H1 (cell line): ENCODE measurements at regions not wholly inside any gene's neighbourhood (a gene's known extent, or its start where the extent isn't known, plus 50 kb on each side); places are given as distances from the start of the nearest gene placed in this dataset.

Source experiments
- CTCF ChIA-PET: fragments of 300-600 bp; sonication (Branson Sonifier 250); formaldehyde crosslinking; loops from one replicate; lab custom pipeline; 2021; ENCODE audit not compliant: partially characterized antibody; lab: Charles Lee
- POLR2A ChIA-PET: fragments of 300-600 bp; sonication (Branson Sonifier 250); formaldehyde crosslinking; loops from one replicate; lab custom pipeline; 2021; ENCODE audit warnings: inconsistent platforms; ENCODE audit not compliant: partially characterized antibody; lab: Charles Lee
- DNase-seq, 2 experiments: peaks; one replicate each; pipeline versions ENCODE4 v3.0.0 to v3.0.0-alpha.2; 2010 to 2022; ENCODE audit warnings: low spot score in 2 of 2, low read depth in 1 of 2, mixed read lengths in 1 of 2
- FAIRE-seq: peaks from 2 replicates; lab custom pipeline; 2011; peaks lifted over from hg19 to GRCh38; lab: Jason Lieb, UNC
- H2AFZ ChIP-seq: 2 replicates; pipeline ENCODE4 v1.8.1; 2012; ENCODE audit warnings: low read length, inconsistent platforms
- H2AK5ac ChIP-seq: 2 replicates; pipeline ENCODE4 v1.6.1; 2013; ENCODE audit warnings: low read depth, low read length
- H2BK120ac ChIP-seq: replicated peaks from 2 replicates; pipeline ENCODE3; 2013; ENCODE audit warnings: low read depth, low read length, inconsistent platforms
- H2BK12ac ChIP-seq: 2 replicates; pipeline ENCODE4 v1.6.1; 2013; ENCODE audit warnings: low read depth, low read length
- H2BK15ac ChIP-seq: 2 replicates; pipeline ENCODE4 v1.6.1; 2013; ENCODE audit warnings: low read length
- H2BK20ac ChIP-seq: 2 replicates; pipeline ENCODE4 v1.6.1; 2013; ENCODE audit warnings: low read length
- H2BK5ac ChIP-seq: 2 replicates; pipeline ENCODE4 v1.6.1; 2013; ENCODE audit warnings: low read depth, low read length
- H3K14ac ChIP-seq: 2 replicates; pipeline ENCODE4 v1.6.1; 2013; ENCODE audit warnings: inconsistent platforms; ENCODE audit not compliant: insufficient read length
- H3K18ac ChIP-seq: 2 replicates; pipeline ENCODE4 v1.6.1; 2013; ENCODE audit warnings: low read length; ENCODE audit errors: extremely low read depth
- H3K23ac ChIP-seq: 2 replicates; pipeline ENCODE4 v1.6.1; 2013; ENCODE audit warnings: inconsistent platforms; ENCODE audit not compliant: insufficient read length
- H3K23me2 ChIP-seq: 2 replicates; pipeline ENCODE4 v1.6.1; 2013; ENCODE audit warnings: low read depth, low read length
- H3K27ac ChIP-seq: 2 replicates; pipeline ENCODE4 v1.6.1; 2011; ENCODE audit warnings: low read depth, low read length, inconsistent platforms
- H3K27me3 ChIP-seq, 4 experiments: replicated peaks in 1 of 4; 1 replicate in 1 of 4; 2 replicates in 3 of 4; pipeline versions ENCODE4 v1.6.1 to v1.8.1; 2011 to 2013; ENCODE audit warnings: low read length in 3 of 4, mild to moderate bottlenecking in 3 of 4, inconsistent platforms in 2 of 4, mixed read lengths in 2 of 4, moderate library complexity in 1 of 4; ENCODE audit not compliant: control insufficient read depth in 3 of 4, insufficient read depth in 3 of 4; ENCODE audit errors: extremely low read depth in 1 of 4
- H3K36me3 ChIP-seq, 4 experiments: 2 replicates each; pipeline versions ENCODE4 v1.6.1 to v1.8.1; 2011 to 2013; ENCODE audit warnings: mild to moderate bottlenecking in 4 of 4, low read length in 3 of 4, moderate library complexity in 2 of 4, control low read depth in 1 of 4, inconsistent platforms in 1 of 4; ENCODE audit not compliant: insufficient read depth in 4 of 4, control insufficient read depth in 2 of 4
- H3K4ac ChIP-seq: replicated peaks from 2 replicates; pipeline ENCODE3; 2013; ENCODE audit warnings: low read length, low read depth, mixed read lengths, inconsistent platforms; ENCODE audit not compliant: insufficient read length
- H3K4me1 ChIP-seq, 4 experiments: replicated peaks in 1 of 4; 1 replicate in 1 of 4; 2 replicates in 3 of 4; pipeline versions ENCODE4 v1.6.1 to v1.8.1; 2011 to 2013; ENCODE audit warnings: low read length in 3 of 4, inconsistent platforms in 2 of 4, mixed read lengths in 1 of 4; ENCODE audit not compliant: insufficient read depth in 4 of 4, control insufficient read depth in 3 of 4
- H3K4me2 ChIP-seq, 2 experiments: 2 replicates each; pipeline versions ENCODE4 v1.6.1 to v1.8.1; 2011 to 2013; ENCODE audit warnings: low read depth in 2 of 2, low read length in 2 of 2, control low read depth in 1 of 2, inconsistent platforms in 1 of 2, mild to moderate bottlenecking in 1 of 2; ENCODE audit not compliant: insufficient read depth in 1 of 2
- H3K4me3 ChIP-seq, 4 experiments: fragments of 200-600, 300-600 bp in 1 of 4; sonication (generic), shearing (Covaris generic), sonication (Bioruptor Twin) in 1 of 4; 2 replicates each; pipeline versions ENCODE4 v1.5.1 to v1.8.1; 2011 to 2016; ENCODE audit warnings: low read length in 4 of 4, low read depth in 3 of 4, control low read depth in 2 of 4, inconsistent platforms in 2 of 4, mild to moderate bottlenecking in 2 of 4, mixed read lengths in 1 of 4, moderate library complexity in 1 of 4; ENCODE audit not compliant: insufficient read depth in 2 of 4; ENCODE audit errors: extremely low read depth in 1 of 4
- H3K56ac ChIP-seq: replicated peaks from 2 replicates; pipeline ENCODE3; 2013; ENCODE audit warnings: low read depth, mild to moderate bottlenecking, mixed read lengths, low read length, inconsistent platforms; ENCODE audit not compliant: insufficient read length
- H3K79me1 ChIP-seq: 2 replicates; pipeline ENCODE4 v1.6.1; 2013; ENCODE audit warnings: low read depth, low read length, control low read depth
- H3K79me2 ChIP-seq, 2 experiments: 2 replicates each; pipeline versions ENCODE4 v1.6.1 to v1.8.1; 2012 to 2013; ENCODE audit warnings: low read length in 2 of 2, mild to moderate bottlenecking in 2 of 2, inconsistent platforms in 1 of 2; ENCODE audit not compliant: insufficient read depth in 2 of 2, control insufficient read depth in 1 of 2
- H3K9ac ChIP-seq, 4 experiments: replicated peaks in 1 of 4; 1 replicate in 1 of 4; 2 replicates in 3 of 4; pipeline versions ENCODE4 v1.6.1 to v1.8.1; 2011 to 2013; ENCODE audit warnings: low read depth in 3 of 4, low read length in 3 of 4, control low read depth in 2 of 4, mild to moderate bottlenecking in 2 of 4, moderate library complexity in 2 of 4, inconsistent platforms in 1 of 4; ENCODE audit errors: extremely low read depth in 1 of 4
- H3K9me3 ChIP-seq, 2 experiments: 2 replicates each; pipeline versions ENCODE4 v1.6.1 to v1.8.1; 2012 to 2013; ENCODE audit warnings: mild to moderate bottlenecking in 2 of 2, moderate library complexity in 2 of 2, control low read depth in 1 of 2, inconsistent platforms in 1 of 2, low read depth in 1 of 2, low read length in 1 of 2, mixed read lengths in 1 of 2; ENCODE audit not compliant: insufficient read depth in 2 of 2
- H4K20me1 ChIP-seq, 2 experiments: replicated peaks in 1 of 2; 2 replicates each; pipeline versions ENCODE3 to v1.8.1; 2011 to 2013; ENCODE audit warnings: inconsistent platforms in 2 of 2, low read length in 2 of 2, mild to moderate bottlenecking in 1 of 2; ENCODE audit not compliant: insufficient read depth in 2 of 2, control insufficient read depth in 1 of 2
- H4K5ac ChIP-seq: 2 replicates; pipeline ENCODE4 v1.6.1; 2013; ENCODE audit warnings: low read length, low read depth, mixed read lengths, inconsistent platforms; ENCODE audit not compliant: insufficient read length
- H4K8ac ChIP-seq: 2 replicates; pipeline ENCODE4 v1.8.0; 2013; ENCODE audit warnings: mild to moderate bottlenecking, moderate library complexity, low read length, inconsistent platforms; ENCODE audit not compliant: insufficient read depth; ENCODE audit errors: extremely low read depth
- H4K91ac ChIP-seq: replicated peaks from 2 replicates; pipeline ENCODE3; 2013; ENCODE audit warnings: low read length, mixed read lengths, inconsistent platforms; ENCODE audit not compliant: insufficient read length
- EZH2 ChIP-seq: fragments of 200-600 bp; sonication (generic); IDR thresholded peaks from 2 replicates; pipeline ENCODE4 v1.7.1; 2012; ENCODE audit warnings: low read depth, mild to moderate bottlenecking, moderate library complexity, low read length, inconsistent platforms; ENCODE audit not compliant: severe bottlenecking
- HDAC2 ChIP-seq, 2 experiments: fragments of 300-600 bp in 1 of 2; sonication (generic) in 1 of 2; IDR thresholded peaks; 2 replicates each; pipeline ENCODE4 v1.6.1; 2011 to 2012; ENCODE audit warnings: low read depth in 2 of 2, low read length in 2 of 2, mild to moderate bottlenecking in 2 of 2, moderate library complexity in 2 of 2, borderline replicate concordance in 1 of 2, inconsistent platforms in 1 of 2
- POLR2AphosphoS5 ChIP-seq: IDR thresholded peaks from 2 replicates; pipeline ENCODE4 v1.6.1; 2011; ENCODE audit warnings: low read depth, low read length
- RAD21 ChIP-seq, 2 experiments: IDR thresholded peaks in 1 of 2; conservative IDR thresholded peaks in 1 of 2; 2 replicates each; pipeline ENCODE4 v1.6.1; 2011; ENCODE audit warnings: low read depth in 2 of 2, low read length in 2 of 2, improper control_type of control experiment in 1 of 2, inconsistent platforms in 1 of 2, mild to moderate bottlenecking in 1 of 2, moderate library complexity in 1 of 2
- RXRA ChIP-seq: IDR thresholded peaks from 2 replicates; pipeline ENCODE4 v1.6.1; 2011; ENCODE audit warnings: low read depth, mild to moderate bottlenecking, low read length, moderate library complexity; ENCODE audit not compliant: insufficient read depth

GRCh38 chr6:11419763-11420453, 117.6 kb upstream of the TMEM170B start:
- FAIRE-seq (no peak), DNase-seq (no peak)
- Histone ChIP-seq H4K8ac (no peak overlapping the region; the same call in 1 of the 2 replicates), H3K4me2 (no peak overlapping the region), H4K20me1 (no peaks in the 10 kb centered on the region), H4K5ac (no peak overlapping the region), H2AFZ (no peak overlapping the region), H2BK20ac (no peak overlapping the region), H2BK5ac (no peak overlapping the region), H3K4me3 (no peak overlapping the region), H3K23me2 (no peaks in the 10 kb centered on the region), H3K79me2 (no peaks in the 10 kb centered on the region), H2BK15ac (no peak overlapping the region; the same call in 1 of the 2 replicates), H3K9me3 (peaks cover 0 to 8% of the 10 kb centered on the region in 2 experiments; a peak in 2 of 4 replicates), H3K14ac (no peak overlapping the region), H4K91ac (no peak overlapping the region), H3K4me1 (no peaks in the 10 kb centered on the region), H3K36me3 (no peaks in the 10 kb centered on the region), H3K23ac (no peak overlapping the region), H2AK5ac (no peak overlapping the region), H2BK12ac (0 out of 2 replicates have a peak overlapping the region, but pooled peaks have one; percentile 17), H3K9ac (no peak overlapping the region), H3K27me3 (no peaks in the 10 kb centered on the region), H3K18ac (no peak overlapping the region), H3K4ac (no peak overlapping the region), H3K79me1 (no peaks in the 10 kb centered on the region), H2BK120ac (no peak overlapping the region), H3K27ac (no peak overlapping the region), H3K56ac (no peak overlapping the region)
- POLR2A ChIA-PET = no interaction called here
- CTCF ChIA-PET = interaction anchor here (2.4 kb wide), 1 partner anchor 178 kb away, joined by 5 read pairs; no protein-coding TSS in a partner anchor
- TF ChIP-seq HDAC2 (IDR thresholded peaks at IDR 0.05; ENCODE audit: borderline replicate concordance in 1 of 2, low read depth in 2 of 2, low read length in 2 of 2) (no peak), RXRA (no peak), RAD21 (IDR thresholded peaks at IDR 0.05 in 1 of 2, conservative IDR thresholded peaks at IDR 0.05 in 1 of 2; ENCODE audit: low read depth in 2 of 2, low read length in 2 of 2) (no peak), EZH2 (no peak), POLR2AphosphoS5 (no peak)
